ENCODE measurements at regions not wholly inside any gene's neighbourhood (a gene's known extent, or its start where the extent isn't known, plus 50 kb on each side); places are given as distances from the start of the nearest gene placed in this dataset.

- Mint-ChIP-seq H3K9me3 (ENCODE audit: unreplicated experiment) (no peaks in the 10 kb centered on the region), H3K36me3 (ENCODE audit: low read depth, unreplicated experiment) (no peaks in the 10 kb centered on the region), H3K4me1 (ENCODE audit: unreplicated experiment) (no peaks in the 10 kb centered on the region), H3K27ac (ENCODE audit: unreplicated experiment) (no peak overlapping the region), H3K27me3 (ENCODE audit: unreplicated experiment) (peaks cover 3% of the 10 kb centered on the region), H3K4me3 (ENCODE audit: unreplicated experiment) (no peak overlapping the region)
- no peak for TF ChIP-seq CTCF (IDR thresholded peaks at IDR 0.05; ENCODE audit: unreplicated experiment)
- DNase-seq (ENCODE audit: low spot score), result no peak
These were observed 561.4 kb downstream of the ADCYAP1 start for GRCh38 chr18:1466035-1466434.

- Mint-ChIP-seq H3K4me3 (ENCODE audit: unreplicated experiment) (no peak overlapping the region), H3K9me3 (ENCODE audit: unreplicated experiment) (no peaks in the 10 kb centered on the region), H3K27ac (ENCODE audit: unreplicated experiment) (no peak overlapping the region), H3K4me1 (ENCODE audit: unreplicated experiment) (no peaks in the 10 kb centered on the region), H3K36me3 (ENCODE audit: low read depth, unreplicated experiment) (no peaks in the 10 kb centered on the region), H3K27me3 (ENCODE audit: unreplicated experiment) (peaks cover 3% of the 10 kb centered on the region)
- no peak for TF ChIP-seq CTCF (IDR thresholded peaks at IDR 0.05; ENCODE audit: unreplicated experiment)
- DNase-seq (ENCODE audit: low spot score), result no peak
These were observed 562.8 kb downstream of the ADCYAP1 start for GRCh38 chr18:1467461-1467964.

- TF ChIP-seq CTCF (IDR thresholded peaks at IDR 0.05; ENCODE audit: unreplicated experiment), result no peak
- Mint-ChIP-seq H3K27me3 (ENCODE audit: unreplicated experiment) (peaks cover 3% of the 10 kb centered on the region), H3K4me3 (ENCODE audit: unreplicated experiment) (no peak overlapping the region), H3K9me3 (ENCODE audit: unreplicated experiment) (no peaks in the 10 kb centered on the region), H3K36me3 (ENCODE audit: low read depth, unreplicated experiment) (no peaks in the 10 kb centered on the region), H3K27ac (ENCODE audit: unreplicated experiment) (no peak overlapping the region), H3K4me1 (ENCODE audit: unreplicated experiment) (no peaks in the 10 kb centered on the region)
- no peak for DNase-seq (ENCODE audit: low spot score)
These were observed 563.9 kb downstream of the ADCYAP1 start for GRCh38 chr18:1468550-1468949.

- DNase-seq (ENCODE audit: low spot score), result no peak
- Mint-ChIP-seq H3K27me3 (ENCODE audit: unreplicated experiment) (no peaks in the 10 kb centered on the region), H3K4me3 (ENCODE audit: unreplicated experiment) (no peak overlapping the region), H3K36me3 (ENCODE audit: low read depth, unreplicated experiment) (no peaks in the 10 kb centered on the region), H3K9me3 (ENCODE audit: unreplicated experiment) (no peaks in the 10 kb centered on the region), H3K4me1 (ENCODE audit: unreplicated experiment) (no peaks in the 10 kb centered on the region), H3K27ac (ENCODE audit: unreplicated experiment) (no peak overlapping the region)
- no peak for TF ChIP-seq CTCF (IDR thresholded peaks at IDR 0.05; ENCODE audit: unreplicated experiment)
These were observed 571.2 kb downstream of the ADCYAP1 start for GRCh38 chr18:1475867-1476266.

GRCh38 chr18:1480309-1480708 is 575.6 kb downstream of the ADCYAP1 start:
- Mint-ChIP-seq H3K36me3 (ENCODE audit: low read depth, unreplicated experiment) (no peaks in the 10 kb centered on the region), H3K27me3 (ENCODE audit: unreplicated experiment) (peaks cover 1% of the 10 kb centered on the region), H3K9me3 (ENCODE audit: unreplicated experiment) (no peaks in the 10 kb centered on the region), H3K4me3 (ENCODE audit: unreplicated experiment) (no peak overlapping the region), H3K27ac (ENCODE audit: unreplicated experiment) (no peak overlapping the region), H3K4me1 (ENCODE audit: unreplicated experiment) (no peaks in the 10 kb centered on the region)
- TF ChIP-seq CTCF (IDR thresholded peaks at IDR 0.05; ENCODE audit: unreplicated experiment), result no peak
- DNase-seq (ENCODE audit: low spot score), result no peak
